ENCODE measurements at regions not wholly inside any gene's neighbourhood (a gene's known extent, or its start where the extent isn't known, plus 50 kb on each side); places are given as distances from the start of the nearest gene placed in this dataset.

DNA sequence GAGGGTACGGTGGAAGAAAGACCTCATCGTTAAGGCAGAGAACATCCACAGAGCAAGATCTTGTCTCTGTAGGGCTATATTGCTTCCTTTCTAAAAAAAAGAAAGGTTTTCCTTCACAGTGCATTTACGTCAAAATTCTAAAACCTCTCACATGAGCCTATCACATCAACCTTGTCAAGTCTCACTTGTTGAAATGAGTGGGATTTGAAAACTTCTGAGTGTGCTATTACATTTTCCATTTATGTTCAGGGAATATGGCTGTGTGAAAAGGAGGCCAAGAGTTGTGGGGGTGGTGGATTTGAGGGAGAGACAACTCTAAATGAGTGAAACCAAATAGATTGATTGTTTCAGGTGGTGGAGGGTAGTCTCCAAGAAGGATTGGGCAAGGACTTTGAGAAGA is 147.1 kb upstream of the MPDZ start:
- in situ Hi-C loops (cut with HindIII; ENCODE audit: low sequenced_read_pairs) = loop anchor here (25.0 kb wide), 2 partner anchors 636 to 936 kb away; no protein-coding TSS in a partner anchor
- no peak for DNase-seq (ENCODE audit: low read depth)
- TF ChIP-seq, protein P1, sequence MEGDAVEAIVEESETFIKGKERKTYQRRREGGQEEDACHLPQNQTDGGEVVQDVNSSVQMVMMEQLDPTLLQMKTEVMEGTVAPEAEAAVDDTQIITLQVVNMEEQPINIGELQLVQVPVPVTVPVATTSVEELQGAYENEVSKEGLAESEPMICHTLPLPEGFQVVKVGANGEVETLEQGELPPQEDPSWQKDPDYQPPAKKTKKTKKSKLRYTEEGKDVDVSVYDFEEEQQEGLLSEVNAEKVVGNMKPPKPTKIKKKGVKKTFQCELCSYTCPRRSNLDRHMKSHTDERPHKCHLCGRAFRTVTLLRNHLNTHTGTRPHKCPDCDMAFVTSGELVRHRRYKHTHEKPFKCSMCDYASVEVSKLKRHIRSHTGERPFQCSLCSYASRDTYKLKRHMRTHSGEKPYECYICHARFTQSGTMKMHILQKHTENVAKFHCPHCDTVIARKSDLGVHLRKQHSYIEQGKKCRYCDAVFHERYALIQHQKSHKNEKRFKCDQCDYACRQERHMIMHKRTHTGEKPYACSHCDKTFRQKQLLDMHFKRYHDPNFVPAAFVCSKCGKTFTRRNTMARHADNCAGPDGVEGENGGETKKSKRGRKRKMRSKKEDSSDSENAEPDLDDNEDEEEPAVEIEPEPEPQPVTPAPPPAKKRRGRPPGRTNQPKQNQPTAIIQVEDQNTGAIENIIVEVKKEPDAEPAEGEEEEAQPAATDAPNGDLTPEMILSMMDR (IDR thresholded peaks at IDR 0.05; ENCODE audit: low read depth, low read length, missing control alignments) = no peak
- H3K4me3 ChIP-seq (ENCODE audit: low read depth, low read length) = no peak overlapping the region

DNA sequence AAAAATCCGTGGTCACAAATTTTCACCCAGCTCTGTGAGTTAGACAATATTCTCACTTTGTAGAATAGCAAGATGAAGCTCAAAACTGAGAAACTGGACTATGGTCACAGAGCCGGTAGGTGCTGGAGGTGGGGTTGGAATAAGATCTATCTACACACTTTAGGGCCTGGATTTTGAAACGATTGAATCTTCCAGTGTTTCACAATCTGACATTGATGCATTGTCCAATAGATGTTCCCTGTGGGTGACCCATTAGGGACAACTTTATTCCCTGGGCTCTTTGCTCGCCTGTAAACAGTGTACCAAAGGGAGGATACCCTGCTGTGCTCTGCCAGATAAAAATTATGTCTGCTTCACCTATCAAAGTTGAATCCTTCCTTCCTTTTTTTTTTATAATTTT is 145.4 kb upstream of the MPDZ start:
- H3K4me3 ChIP-seq (ENCODE audit: low read depth, low read length) = no peak overlapping the region
- TF ChIP-seq, protein P1 (IDR thresholded peaks at IDR 0.05; ENCODE audit: low read depth, low read length, missing control alignments) = no peak
- no peak for DNase-seq (ENCODE audit: low read depth)
- in situ Hi-C loops (cut with HindIII; ENCODE audit: low sequenced_read_pairs) = loop anchor here (25.0 kb wide), 2 partner anchors 637 to 937 kb away; no protein-coding TSS in a partner anchor

DNA sequence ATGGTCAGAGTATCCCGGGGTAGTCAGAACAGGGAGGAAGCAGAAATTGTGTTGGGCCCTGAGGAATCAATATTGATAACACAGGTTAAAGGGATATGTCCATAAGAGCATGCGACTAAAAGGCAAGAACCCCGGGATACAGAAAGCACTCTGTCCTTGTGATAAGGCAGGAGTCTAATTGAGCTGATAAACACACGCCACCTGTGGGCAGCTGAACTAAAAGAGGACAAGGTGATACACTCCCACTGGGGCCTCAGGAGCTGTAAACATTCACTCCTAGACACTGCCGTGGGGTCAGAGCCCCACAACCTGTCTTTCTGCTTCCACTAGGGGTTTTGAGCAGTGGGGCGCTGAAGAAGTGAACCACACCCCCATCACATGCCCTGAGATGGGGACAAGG is 144.7 kb upstream of the MPDZ start:
- in situ Hi-C loops (cut with HindIII; ENCODE audit: low sequenced_read_pairs) = no loop called here
- TF ChIP-seq, protein P1 (IDR thresholded peaks at IDR 0.05; ENCODE audit: low read depth, low read length, missing control alignments) = no peak
- no peak overlapping the region for H3K4me3 ChIP-seq (ENCODE audit: low read depth, low read length)

DNA sequence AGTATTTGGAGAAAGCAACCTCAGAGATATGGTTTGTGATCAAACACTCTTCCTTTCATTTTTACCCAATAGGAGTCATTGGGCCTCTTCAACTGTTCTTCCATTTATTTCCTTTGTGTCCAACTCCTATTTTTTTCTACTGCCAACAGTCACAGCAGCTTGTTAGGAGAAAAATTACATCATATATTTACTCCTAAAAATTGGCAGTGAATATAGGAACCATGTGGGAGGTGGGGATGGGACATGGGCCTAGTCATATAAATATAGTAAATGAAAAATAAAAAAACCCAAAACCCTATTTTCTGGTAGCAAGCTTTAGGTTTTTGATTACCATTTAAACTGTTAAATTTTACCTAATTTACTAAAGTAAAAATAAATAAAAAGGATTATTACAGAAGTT is 134.9 kb upstream of the MPDZ start:
- in situ Hi-C loops (cut with HindIII; ENCODE audit: low sequenced_read_pairs) = loop anchor here (5.0 kb wide), 1 partner anchor 47 kb away; no protein-coding TSS in a partner anchor
- TF ChIP-seq, protein P1 (IDR thresholded peaks at IDR 0.05; ENCODE audit: low read depth, low read length, missing control alignments) = no peak
- no peak for DNase-seq (ENCODE audit: low read depth)
- H3K4me3 ChIP-seq (ENCODE audit: low read depth, low read length) = no peak overlapping the region

More for the DNA sequence above, 144.7 kb upstream of the MPDZ start:
- DNase-seq (ENCODE audit: low read depth) = no peak

DNA sequence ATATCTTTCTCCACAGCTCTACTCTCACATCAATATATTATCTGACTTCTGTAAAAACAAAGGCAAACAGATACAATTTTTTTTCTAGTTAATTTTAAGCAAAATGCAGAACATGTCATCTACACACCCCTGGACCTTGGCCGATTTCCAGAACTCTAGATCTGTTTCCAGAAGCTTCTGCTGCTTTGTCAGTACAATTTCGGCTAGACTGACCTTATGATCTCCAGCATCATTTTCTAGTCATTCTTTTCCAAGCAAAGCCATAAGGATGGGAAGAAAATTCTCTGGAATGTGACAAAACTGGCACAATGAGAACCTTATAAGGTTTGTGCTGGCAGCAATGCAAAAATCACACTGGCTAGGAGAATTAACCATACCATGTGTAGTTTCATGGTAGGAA is 132.8 kb upstream of the MPDZ start:
- no peak overlapping the region for H3K4me3 ChIP-seq (ENCODE audit: low read depth, low read length)
- DNase-seq (ENCODE audit: low read depth) = no peak
- in situ Hi-C loops (cut with HindIII; ENCODE audit: low sequenced_read_pairs) = loop anchor here (5.0 kb wide), 1 partner anchor 45 kb away; no protein-coding TSS in a partner anchor
- TF ChIP-seq, protein P1 (IDR thresholded peaks at IDR 0.05; ENCODE audit: low read depth, low read length, missing control alignments) = no peak

DNA sequence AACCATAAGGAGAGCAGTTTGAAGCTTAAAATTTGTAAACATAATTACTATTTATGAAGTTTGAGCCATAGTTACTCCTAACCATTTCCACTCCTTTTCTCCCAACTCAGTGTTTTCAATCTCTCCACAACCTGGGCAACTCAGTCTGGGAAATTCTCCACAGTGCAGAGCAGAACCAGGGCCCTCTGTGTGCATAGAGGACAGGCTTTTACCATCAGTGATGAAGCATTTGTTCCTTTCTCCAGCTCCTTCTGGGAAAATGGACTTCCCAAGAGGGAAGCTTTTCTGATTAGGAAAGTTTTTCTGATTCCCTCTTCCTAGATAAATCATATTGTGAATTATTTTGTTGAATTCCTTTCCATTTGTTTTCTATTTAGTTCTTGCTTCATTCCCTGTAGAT is 132.3 kb upstream of the MPDZ start:
- in situ Hi-C loops (cut with HindIII; ENCODE audit: low sequenced_read_pairs) = loop anchor here (5.0 kb wide), 1 partner anchor 44 kb away; no protein-coding TSS in a partner anchor

More for the DNA sequence above, 132.3 kb upstream of the MPDZ start:
- TF ChIP-seq, protein P1 (IDR thresholded peaks at IDR 0.05; ENCODE audit: low read depth, low read length, missing control alignments) = no peak
- H3K4me3 ChIP-seq (ENCODE audit: low read depth, low read length) = no peak overlapping the region
- DNase-seq (ENCODE audit: low read depth) = no peak
